ENCODE measurements at regions not wholly inside any gene's neighbourhood (a gene's known extent, or its start where the extent isn't known, plus 50 kb on each side); places are given as distances from the start of the nearest gene placed in this dataset.
"Not testable (repeated sequence)": the region's sequence is repeated elsewhere in the genome, so short reads cannot be mapped to it uniquely, and the experiment has no call there.

DNA sequence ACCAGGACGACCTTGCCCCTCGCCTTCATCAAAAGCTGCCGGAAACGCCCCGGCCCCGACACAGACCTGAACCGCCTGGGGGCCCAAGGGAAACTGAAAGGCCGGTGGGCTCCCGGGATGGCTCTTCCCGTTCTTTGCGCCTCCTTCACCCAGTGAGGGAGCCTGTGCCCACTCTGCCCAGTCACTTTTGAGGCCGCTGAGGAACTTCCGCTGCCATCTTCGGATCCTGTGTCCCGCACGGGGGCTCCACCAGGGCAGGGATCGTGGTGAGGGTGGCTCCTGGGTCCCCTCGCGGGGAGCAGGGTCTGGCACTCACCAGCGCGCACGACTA lies 104.0 kb downstream of the PPIAL4G start:
- peaks cover 0 to 5% of the 10 kb centered on the region in 2 experiments; a peak in 2 of 5 replicates for H3K4me1 ChIP-seq (replicated peaks in 1 of 2; ENCODE audit: control insufficient read depth in 2 of 2, insufficient read depth in 2 of 2, low read length in 2 of 2)

DNA sequence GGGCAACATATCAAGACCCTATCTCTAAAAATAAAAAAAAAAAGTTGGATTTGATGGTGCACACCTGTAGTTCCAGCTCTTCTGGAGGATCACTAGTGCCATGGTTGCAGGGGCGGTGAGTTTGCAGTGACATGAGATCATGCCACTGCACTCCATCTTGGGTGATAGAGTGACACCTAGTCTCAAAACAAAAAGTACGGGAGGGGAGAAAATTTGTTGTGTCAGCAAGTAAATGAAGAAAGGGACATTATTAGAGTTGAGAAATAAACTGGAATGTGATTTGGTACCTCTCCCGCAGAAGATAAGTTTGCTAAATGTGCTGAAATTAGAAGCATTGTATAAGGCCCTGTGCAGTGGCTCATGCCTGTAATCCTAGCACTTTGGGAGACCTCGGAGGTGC lies 105.1 kb downstream of the PPIAL4G start:
- peak; percentile 87 for TF ChIP-seq ZNF316 (IDR thresholded peaks at IDR 0.05)
- TF ChIP-seq MAFG (tag; conservative IDR thresholded peaks at IDR 0.05): peak; percentile 74
- peak; percentile 18; the same call in 1 of the 2 replicates for TF ChIP-seq MAFF (IDR thresholded peaks at IDR 0.05; ENCODE audit: low read length)
- TF ChIP-seq C11orf30 (IDR thresholded peaks at IDR 0.05; ENCODE audit: low read depth): peak; percentile 76
- H3K9ac ChIP-seq (ENCODE audit: insufficient read depth in 1 of 2, low read depth in 2 of 2, low read length in 2 of 2); ATAC-seq; H3K4me1 ChIP-seq (replicated peaks in 1 of 2; ENCODE audit: control insufficient read depth in 2 of 2, insufficient read depth in 2 of 2, low read length in 2 of 2); H3K36me3 ChIP-seq (ENCODE audit: control insufficient read depth, insufficient read depth, low read length); BruUV-seq (replicated peaks); H3K79me2 ChIP-seq (ENCODE audit: control insufficient read depth, insufficient read depth, low read length); H3K4me3 ChIP-seq; H3K9me3 ChIP-seq (replicated peaks; ENCODE audit: control insufficient read depth, insufficient read depth, low read depth, low read length); H3K9me1 ChIP-seq (ENCODE audit: control insufficient read depth, insufficient read depth, low read length); H4K20me1 ChIP-seq (replicated peaks; ENCODE audit: control insufficient read depth, insufficient read depth, low read length); in situ Hi-C loops (cut with MboI); DNase-seq (ENCODE audit: extremely low read depth in 1 of 4, low spot score in 3 of 4); H3K27ac ChIP-seq (ENCODE audit: extremely low read depth, low read depth, low read length); CTCF ChIA-PET (ENCODE audit: low intra/inter-chr PET ratio); H2AFZ ChIP-seq (ENCODE audit: low read depth, low read length); H3K4me2 ChIP-seq (ENCODE audit: insufficient read depth, low read length): not testable (repeated sequence)
- peaks cover 0 to 16% of the 10 kb centered on the region in 2 experiments; a peak in 3 of 5 replicates for H3K27me3 ChIP-seq (ENCODE audit: control insufficient read depth in 2 of 2, insufficient read depth in 2 of 2, low read length in 2 of 2)
- 21% methylated on average over 3 of the region's 4 CpGs for WGBS (ENCODE audit: insufficient coverage, low coverage, missing lambda C conversion rate)
- intact Hi-C loops (cut with micrococcal nuclease): loop anchor here (10.0 kb wide), 1 partner anchor 57 kb away; no protein-coding TSS in a partner anchor
- FAIRE-seq: peak; percentile 59
- POLR2A ChIA-PET: interaction anchor here (4.5 kb wide), 1 partner anchor 10 kb away, joined by 20 read pairs; no protein-coding TSS in a partner anchor

More for the DNA sequence above, 104.0 kb downstream of the PPIAL4G start:
- TF ChIP-seq ZNF12 (CRISPR knock-in tag; IDR thresholded peaks at IDR 0.05) (no peak), ZNF785 (CRISPR knock-in tag; IDR thresholded peaks at IDR 0.05) (no peak)
- Histone ChIP-seq H3K9ac (ENCODE audit: insufficient read depth in 1 of 2, low read depth in 2 of 2, low read length in 2 of 2) (no peak overlapping the region), H3K36me3 (ENCODE audit: control insufficient read depth, insufficient read depth, low read length) (no peaks in the 10 kb centered on the region), H2AFZ (ENCODE audit: low read depth, low read length) (no peak overlapping the region), H3K4me2 (ENCODE audit: insufficient read depth, low read length) (no peak overlapping the region), H3K27ac (ENCODE audit: extremely low read depth, low read depth, low read length) (no peak overlapping the region), H3K9me3 (replicated peaks; ENCODE audit: control insufficient read depth, insufficient read depth, low read depth, low read length) (no peaks in the 10 kb centered on the region), H3K27me3 (ENCODE audit: control insufficient read depth in 2 of 2, insufficient read depth in 2 of 2, low read length in 2 of 2) (peaks cover 0 to 16% of the 10 kb centered on the region in 2 experiments; a peak in 3 of 5 replicates), H3K4me3 (no peak overlapping the region), H4K20me1 (replicated peaks; ENCODE audit: control insufficient read depth, insufficient read depth, low read length) (no peaks in the 10 kb centered on the region), H3K79me2 (ENCODE audit: control insufficient read depth, insufficient read depth, low read length) (no peaks in the 10 kb centered on the region), H3K9me1 (ENCODE audit: control insufficient read depth, insufficient read depth, low read length) (no peaks in the 10 kb centered on the region)
- intact Hi-C loops (cut with micrococcal nuclease) (loop anchor here (10.0 kb wide), 1 partner anchor 56 kb away; no protein-coding TSS in a partner anchor), in situ Hi-C loops (cut with MboI) (no loop called here)
- BruUV-seq (replicated peaks): no TSS peak
- POLR2A ChIA-PET: interaction anchor here (4.5 kb wide), 1 partner anchor 9 kb away, joined by 20 read pairs; no protein-coding TSS in a partner anchor
- WGBS (ENCODE audit: insufficient coverage, low coverage, missing lambda C conversion rate): 29% methylated on average over 22 of the region's 22 CpGs
- FAIRE-seq: no peak
- no peak for DNase-seq (ENCODE audit: extremely low read depth in 1 of 4, low spot score in 3 of 4)
- no peak for ATAC-seq
- CTCF ChIA-PET (ENCODE audit: low intra/inter-chr PET ratio): no interaction called here

DNA sequence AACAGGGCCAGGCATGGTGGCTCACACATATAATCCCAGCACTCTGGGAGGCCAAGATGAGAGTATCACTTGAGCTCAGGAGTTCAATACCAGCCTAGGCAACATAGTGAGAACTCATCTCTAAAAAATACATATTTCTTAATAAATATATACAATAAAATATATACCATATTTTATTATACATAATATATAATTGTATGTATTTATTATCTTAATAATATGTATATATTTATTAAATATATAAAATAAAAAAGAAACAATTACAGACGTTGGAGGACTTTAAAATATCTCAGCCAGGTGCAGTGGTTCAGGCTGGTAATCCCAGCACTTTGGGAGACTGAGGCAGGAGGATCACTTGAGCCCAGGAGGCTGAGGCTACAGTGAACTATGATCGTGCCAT lies 106.1 kb downstream of the PPIAL4G start:
- H3K4me1 ChIP-seq (replicated peaks in 1 of 2; ENCODE audit: control insufficient read depth in 2 of 2, insufficient read depth in 2 of 2, low read length in 2 of 2); ATAC-seq; DNase-seq (ENCODE audit: extremely low read depth in 1 of 4, low spot score in 3 of 4); H3K36me3 ChIP-seq (ENCODE audit: control insufficient read depth, insufficient read depth, low read length); H2AFZ ChIP-seq (ENCODE audit: low read depth, low read length); H3K79me2 ChIP-seq (ENCODE audit: control insufficient read depth, insufficient read depth, low read length); H3K27ac ChIP-seq (ENCODE audit: extremely low read depth, low read depth, low read length); H3K4me3 ChIP-seq; H4K20me1 ChIP-seq (replicated peaks; ENCODE audit: control insufficient read depth, insufficient read depth, low read length); H3K9ac ChIP-seq (ENCODE audit: insufficient read depth in 1 of 2, low read depth in 2 of 2, low read length in 2 of 2); in situ Hi-C loops (cut with MboI); FAIRE-seq; BruUV-seq (replicated peaks); CTCF ChIA-PET (ENCODE audit: low intra/inter-chr PET ratio); H3K9me1 ChIP-seq (ENCODE audit: control insufficient read depth, insufficient read depth, low read length); H3K4me2 ChIP-seq (ENCODE audit: insufficient read depth, low read length); H3K9me3 ChIP-seq (replicated peaks; ENCODE audit: control insufficient read depth, insufficient read depth, low read depth, low read length): not testable (repeated sequence)
- intact Hi-C loops (cut with micrococcal nuclease): loop anchor here (10.0 kb wide), 1 partner anchor 58 kb away; no protein-coding TSS in a partner anchor
- H3K27me3 ChIP-seq (ENCODE audit: control insufficient read depth in 2 of 2, insufficient read depth in 2 of 2, low read length in 2 of 2): peaks cover 0 to 11% of the 10 kb centered on the region in 2 experiments; a peak in 3 of 5 replicates
- WGBS (ENCODE audit: insufficient coverage, low coverage, missing lambda C conversion rate): 0% methylated on average over 2 of the region's 2 CpGs
- POLR2A ChIA-PET: interaction anchor here (4.5 kb wide), 1 partner anchor 11 kb away, joined by 20 read pairs; no protein-coding TSS in a partner anchor

Measured in K562 (cell line).